Right ventricle myocardium superior (tissue), 1 donor: ENCODE measurements at regions not wholly inside any gene's neighbourhood (a gene's known extent, or its start where the extent isn't known, plus 50 kb on each side); places are given as distances from the start of the nearest gene placed in this dataset.

Experiments
- ATAC-seq: fragments of 200-7000 bp; cut with Tn5 transposase; one replicate; pipeline ENCODE4 v1.9.1; 2020; ENCODE audit warnings: mild to moderate bottlenecking; ENCODE audit not compliant: poor library complexity
- DNase-seq: peaks from one replicate; pipeline ENCODE4 v3.0.0-alpha.2; 2020
- intact Hi-C: fragments of 100-400 bp; cut with DNase I; formaldehyde crosslinking; loops from one replicate; pipeline ENCODE4 v1.11.2; 2022
- donor health status: DM: no; HTN: yes; CAD: no; lungs with severe emphysema.

DNA sequence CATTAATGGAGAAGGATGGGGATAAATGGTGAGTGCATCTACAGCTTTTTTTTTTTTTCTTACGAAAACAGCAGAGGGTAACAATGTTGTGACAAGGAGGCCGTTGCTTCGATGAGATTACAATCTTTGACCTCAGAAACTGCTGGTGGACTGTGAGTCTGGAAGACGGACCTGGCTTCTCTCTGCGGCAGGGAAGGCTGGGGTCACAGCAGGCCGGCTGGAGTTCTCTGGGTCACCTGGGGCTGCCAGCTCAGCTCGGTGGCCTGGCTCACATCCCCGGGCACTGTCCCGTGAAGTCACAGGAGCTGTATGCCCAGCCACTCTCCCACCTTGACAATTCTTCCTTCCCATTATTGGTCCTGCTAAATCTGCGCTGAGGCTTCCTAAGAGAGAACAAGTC is 160.8 kb downstream of the ACKR3 start:
- ATAC-seq (peak; percentile 68), DNase-seq (peak; percentile 69)
- intact Hi-C loops: no loop called here

DNA sequence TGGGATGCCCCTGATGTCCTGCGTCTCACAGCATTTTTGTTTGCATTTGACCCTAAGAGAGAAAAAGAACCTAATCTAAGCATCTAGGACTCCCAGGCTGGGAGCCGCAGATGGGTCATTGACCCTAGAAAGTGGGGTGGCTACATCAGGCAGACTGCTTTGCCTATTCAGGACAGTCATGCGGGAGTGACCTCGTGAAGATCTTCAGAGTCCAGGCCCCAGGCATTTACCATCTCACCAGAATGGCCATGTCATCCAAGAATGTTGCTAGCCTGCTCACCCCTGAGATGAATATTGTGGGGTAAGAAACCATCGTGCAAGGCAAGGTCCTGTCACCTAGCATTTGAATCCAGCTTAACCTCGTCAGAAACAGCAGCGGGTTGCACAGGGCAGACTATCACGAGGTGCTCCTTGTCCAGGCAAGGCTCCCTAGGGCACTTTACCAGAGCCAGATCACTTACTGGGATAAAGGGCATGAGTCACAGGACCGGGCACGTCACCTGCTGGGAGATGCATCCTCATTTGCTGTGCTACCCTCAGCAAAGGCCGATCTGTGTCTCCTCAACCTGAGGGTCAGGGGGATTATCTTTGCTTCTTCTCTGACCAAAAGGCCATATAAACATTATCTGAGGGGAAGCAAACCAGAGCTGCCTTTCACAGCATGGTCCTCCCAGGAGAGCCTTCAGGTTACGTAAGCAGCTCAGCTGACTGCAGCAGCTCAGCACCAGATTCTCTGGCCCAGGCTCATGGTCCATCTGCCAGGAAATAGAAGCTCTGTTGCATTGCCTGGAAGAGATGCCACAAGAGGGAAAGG is 162.3 kb downstream of the ACKR3 start:
- ATAC-seq (peak; percentile 96), DNase-seq (peak; percentile 84)
- intact Hi-C loops: no loop called here

DNA sequence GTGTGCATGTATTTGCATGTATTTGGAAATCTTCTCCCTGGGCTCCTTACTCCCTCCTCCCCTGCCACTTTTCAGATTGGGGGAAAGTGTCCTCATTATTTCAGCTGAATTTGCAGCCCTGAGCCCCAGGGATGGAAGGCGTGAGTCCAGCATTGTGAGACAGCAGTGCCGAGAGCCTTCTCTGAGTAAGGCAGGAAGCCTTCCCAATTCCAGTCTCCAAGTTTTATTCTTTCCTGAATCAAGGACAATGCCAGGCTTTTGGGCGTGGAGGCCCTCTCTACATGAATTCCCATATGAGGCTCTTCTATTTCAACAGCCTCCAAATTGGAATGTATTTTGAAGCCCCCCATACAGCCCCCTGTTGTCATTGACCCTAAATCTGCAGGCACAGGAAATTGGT is 163.5 kb downstream of the ACKR3 start:
- ATAC-seq (peak; percentile 8), DNase-seq (peak; percentile 42)
- intact Hi-C loops: no loop called here

DNA sequence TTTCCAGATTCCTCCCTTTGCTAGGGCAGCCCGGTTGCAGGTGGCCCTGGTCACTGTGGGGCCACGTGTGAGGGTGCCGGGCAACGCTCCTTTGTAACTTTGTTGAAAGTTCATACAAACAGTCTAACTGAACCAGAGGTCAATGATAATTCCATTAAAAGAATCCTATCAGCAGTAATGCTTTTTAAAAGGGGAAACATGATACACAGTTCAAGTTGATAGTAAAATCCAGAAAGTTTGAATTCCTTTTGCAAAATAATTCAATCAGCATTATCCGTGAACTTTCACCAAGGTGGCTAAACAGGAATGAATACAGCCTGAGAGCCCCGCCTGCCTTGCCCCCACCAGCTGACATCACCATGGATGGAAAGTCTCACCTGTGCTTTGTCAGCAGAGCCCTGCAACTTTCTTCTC is 166.2 kb downstream of the ACKR3 start:
- DNase-seq (no peak), ATAC-seq (no peak)
- intact Hi-C loops: no loop called here

GRCh38 chr2:236738030-236738429 is 168.4 kb downstream of the ACKR3 start:
- DNase-seq: no peak
- no peak for ATAC-seq
- intact Hi-C loops: no loop called here

DNA sequence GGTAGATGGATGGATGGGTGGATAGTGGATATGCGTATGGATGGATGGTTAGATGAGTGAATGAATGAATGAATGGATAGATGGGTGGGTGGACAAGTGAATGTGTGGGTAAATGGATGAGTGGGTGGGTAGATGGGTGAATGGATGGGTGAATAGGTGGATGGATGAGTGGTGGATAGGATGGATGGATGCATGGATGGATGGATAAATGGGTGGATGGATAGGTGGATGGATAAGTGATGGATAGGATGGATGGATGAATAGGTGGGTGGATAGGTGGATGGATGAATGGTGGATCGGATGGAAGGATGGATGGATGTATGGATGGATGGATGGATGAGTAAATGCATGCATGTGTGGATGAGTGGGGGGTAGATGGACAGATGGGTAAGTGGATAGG is 169.3 kb downstream of the ACKR3 start:
- intact Hi-C loops: no loop called here
- ATAC-seq (no peak), DNase-seq (no peak)

GRCh38 chr2:236739663-236740062 is 170.0 kb downstream of the ACKR3 start:
- ATAC-seq: no peak

DNA sequence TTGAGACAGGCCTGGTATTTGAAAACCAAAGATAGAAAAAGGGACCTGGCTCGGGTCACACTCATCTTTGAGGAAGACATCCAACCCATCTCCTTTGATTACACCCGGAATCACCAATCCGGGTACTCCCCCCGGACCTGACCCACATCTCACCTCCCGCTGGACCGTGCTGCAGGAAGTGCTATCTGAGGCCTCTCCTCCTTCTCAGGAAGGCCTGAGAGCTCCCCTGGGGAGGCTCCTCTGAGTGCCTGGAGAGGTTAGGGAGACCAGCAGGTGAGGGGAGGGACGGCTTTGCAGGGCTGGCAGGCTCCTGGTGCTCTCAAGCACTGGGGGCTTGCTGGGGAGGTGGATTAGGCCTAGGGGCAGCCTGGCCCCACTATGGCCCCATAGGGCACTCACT is 170.9 kb downstream of the ACKR3 start:
- no peak for ATAC-seq
- no peak for DNase-seq
- intact Hi-C loops: no loop called here

More at GRCh38 chr2:236739663-236740062, 170.0 kb downstream of the ACKR3 start:
- intact Hi-C loops: no loop called here
- DNase-seq: no peak

DNA sequence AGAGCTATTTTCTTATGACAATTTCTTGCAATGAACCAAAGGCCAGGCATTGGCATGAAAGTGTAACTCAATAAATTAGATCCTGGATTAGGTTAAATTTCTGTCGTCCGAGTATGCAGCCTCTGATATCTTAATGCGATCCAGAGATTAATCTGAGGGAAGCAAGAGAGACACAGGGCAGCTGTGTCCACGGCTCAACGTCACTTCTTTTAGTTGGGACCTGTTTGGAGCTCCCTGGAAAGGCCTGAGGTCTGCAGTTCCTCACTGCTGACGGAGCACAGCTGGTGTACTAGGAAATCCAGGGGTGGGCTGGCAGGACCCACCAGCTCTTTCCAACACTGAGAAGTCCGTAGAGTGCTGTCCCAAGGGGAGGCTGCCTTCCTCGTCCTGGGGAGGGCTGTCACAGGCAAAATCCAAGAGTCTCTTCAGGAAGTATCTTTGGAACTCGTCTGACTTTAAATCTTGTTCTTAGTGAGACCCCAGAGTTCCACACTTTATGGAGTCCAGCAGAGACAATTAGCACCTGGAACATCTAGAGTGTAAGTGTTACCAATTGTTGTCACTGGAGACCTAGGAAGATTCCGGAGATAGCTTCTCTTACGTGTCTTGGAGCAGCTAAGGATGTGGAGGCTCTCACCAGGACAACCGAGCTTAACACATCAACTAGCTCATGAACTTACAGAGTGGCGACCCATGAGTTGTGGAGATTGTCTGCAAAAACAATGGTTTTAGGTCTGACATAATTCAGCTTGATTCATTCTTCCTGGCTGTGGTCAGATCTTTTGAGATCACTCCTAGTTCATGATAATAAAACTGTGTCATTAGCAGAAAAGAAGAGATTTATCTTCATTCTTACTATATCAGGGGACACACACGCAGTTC is 173.7 kb downstream of the ACKR3 start:
- ATAC-seq: peak; percentile 25

GRCh38 chr2:236743921-236744280 is 174.3 kb downstream of the ACKR3 start:
- ATAC-seq (no peak), DNase-seq (no peak)
- intact Hi-C loops: no loop called here

More for the DNA sequence above, 173.7 kb downstream of the ACKR3 start:
- no peak for DNase-seq
- intact Hi-C loops: no loop called here

GRCh38 chr2:236744281-236744705 is 174.7 kb downstream of the ACKR3 start:
- ATAC-seq (no peak), DNase-seq (no peak)
- intact Hi-C loops: no loop called here

DNA sequence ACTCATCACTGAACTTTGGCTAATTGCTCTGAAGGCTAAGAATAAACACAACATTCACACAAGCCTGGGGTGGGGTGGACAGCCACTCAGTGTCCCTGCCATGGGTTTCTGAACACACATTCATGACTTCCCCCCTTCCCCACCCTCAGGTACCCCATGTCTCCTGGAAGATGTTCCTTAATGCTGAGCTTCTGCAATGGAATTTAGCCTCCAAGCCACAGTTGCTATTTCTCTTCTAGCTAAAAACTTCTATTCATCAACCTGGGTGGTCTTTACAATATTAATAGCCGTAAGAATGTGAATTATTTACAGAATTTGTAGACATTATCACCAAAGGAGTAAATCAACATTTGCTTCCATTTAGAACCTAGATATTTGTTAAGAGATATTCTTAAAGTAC is 175.1 kb downstream of the ACKR3 start:
- ATAC-seq: no peak
- no peak for DNase-seq

DNA sequence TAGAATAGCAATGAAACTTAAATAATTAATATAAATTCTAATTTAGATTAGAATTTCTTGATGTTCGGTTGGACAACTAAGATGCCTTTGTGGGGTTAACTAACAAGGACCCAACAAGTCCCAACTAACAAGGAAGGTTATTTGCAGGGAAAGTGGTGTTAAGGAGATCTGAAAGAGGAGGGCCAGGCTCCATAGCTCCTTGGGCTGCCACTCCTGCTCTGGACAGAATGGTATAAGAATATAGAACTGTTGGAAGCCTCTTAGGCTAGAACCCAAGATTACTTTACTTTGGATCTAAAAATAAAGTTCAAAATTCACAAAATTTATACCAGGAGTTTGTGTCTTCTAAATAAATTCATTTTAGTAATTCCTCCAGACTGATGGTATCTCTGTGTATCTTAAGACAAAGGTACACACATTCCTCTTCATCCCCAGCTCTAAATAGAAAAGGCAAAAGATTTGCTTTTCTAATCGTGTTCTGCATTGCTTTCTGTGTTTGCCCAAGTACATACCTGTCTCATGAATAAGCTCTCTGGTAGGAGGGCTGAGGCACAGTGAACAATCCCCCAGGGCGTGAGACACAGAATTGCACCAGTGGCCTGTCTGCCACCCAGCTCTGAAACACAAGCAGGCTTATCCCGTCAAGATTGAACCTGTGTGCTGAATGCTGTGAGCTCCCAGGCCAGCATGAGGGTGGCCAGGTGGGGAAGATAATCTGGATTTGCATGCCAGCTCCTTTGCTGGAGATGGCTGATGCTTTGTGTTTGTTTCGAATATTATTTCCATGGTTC is 176.0 kb downstream of the ACKR3 start:
- ATAC-seq (no peak), DNase-seq (no peak)
- intact Hi-C loops: no loop called here

More for the DNA sequence above, 175.1 kb downstream of the ACKR3 start:
- intact Hi-C loops: no loop called here

DNA sequence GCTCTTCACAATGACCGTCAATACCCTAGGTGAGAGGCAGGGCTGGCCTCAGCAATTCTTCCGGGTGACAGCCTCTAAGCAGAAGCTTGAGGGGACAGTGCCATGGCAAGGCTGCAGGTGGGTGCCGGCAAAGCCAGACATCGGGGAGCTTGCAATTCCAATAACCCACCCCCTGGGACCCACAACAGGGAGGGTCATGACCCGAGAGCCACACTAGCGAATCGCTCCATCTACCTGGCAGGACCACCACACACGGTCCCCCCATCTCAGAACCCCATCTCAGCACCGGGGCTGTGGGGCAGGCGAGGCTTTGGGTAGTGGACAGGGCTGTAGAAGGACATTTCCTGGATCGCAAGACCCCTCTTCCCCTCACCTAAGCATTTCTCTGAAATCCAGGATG is 177.2 kb downstream of the ACKR3 start:
- ATAC-seq (no peak), DNase-seq (no peak)
- intact Hi-C loops: no loop called here

- DNase-seq: no peak
- no peak for ATAC-seq
- intact Hi-C loops: no loop called here
Observed at GRCh38 chr2:236747426-236747825, 177.8 kb downstream of the ACKR3 start.

DNA sequence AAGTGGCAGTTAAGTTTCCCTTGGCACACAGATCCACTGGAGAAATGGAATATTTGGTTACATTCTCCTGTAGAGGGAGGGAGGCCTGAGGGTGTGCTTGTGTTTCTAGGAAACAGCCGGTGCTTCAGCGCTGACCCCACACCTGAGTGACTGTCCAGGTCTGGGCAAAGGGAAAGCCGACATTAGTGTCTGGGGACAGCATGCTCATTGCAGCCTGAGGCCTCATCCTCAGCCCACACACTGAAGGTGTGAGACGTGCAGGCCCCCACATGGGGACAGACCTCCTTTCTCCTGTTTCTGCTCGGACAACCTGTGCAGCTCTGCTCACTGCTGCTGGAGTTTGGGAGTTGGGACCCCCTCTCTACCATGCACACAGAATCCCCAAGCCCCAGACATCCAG is 178.3 kb downstream of the ACKR3 start:
- intact Hi-C loops: no loop called here
- ATAC-seq: no peak
- DNase-seq: no peak

DNA sequence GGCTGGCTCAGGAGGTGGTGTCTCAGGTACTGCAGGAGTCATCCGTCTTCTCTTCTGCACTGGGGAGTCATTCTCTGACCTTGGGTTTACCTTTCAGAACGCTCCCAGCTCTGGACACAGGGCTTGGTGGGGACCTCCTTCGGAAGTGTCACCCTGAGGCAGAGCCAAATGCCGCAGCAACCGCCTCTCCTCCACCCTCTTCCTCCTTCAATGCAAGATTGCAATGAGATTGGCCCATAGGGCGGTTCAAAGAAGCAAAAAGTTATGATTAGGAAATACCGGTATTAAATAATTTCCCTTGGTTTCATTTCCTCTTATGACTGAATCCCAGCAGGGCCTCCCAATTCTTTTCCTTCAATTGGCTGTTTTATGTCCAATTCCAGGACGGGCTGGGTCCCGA is 178.8 kb downstream of the ACKR3 start:
- peak; percentile 68 for ATAC-seq
- DNase-seq: peak; percentile 61

DNA sequence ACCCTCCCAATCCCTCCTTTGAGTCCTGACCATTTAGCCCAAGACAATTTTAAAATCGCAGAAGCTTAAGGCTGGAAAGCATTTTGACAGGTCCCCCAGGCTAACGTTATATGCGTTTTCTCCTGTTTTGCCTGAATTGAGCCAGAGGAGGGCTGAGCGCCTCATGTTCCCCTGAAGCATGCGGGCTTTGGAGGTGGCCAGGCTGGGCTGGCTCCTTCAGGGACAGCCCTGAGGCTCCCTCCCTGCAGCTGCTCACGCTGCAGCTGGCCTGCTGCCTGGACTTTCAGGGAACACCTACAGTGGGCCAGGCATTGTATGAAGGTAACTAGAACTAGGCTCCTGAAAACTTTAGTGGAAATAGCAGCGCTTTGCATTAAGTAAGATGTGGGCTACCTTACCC is 179.2 kb downstream of the ACKR3 start:
- intact Hi-C loops: no loop called here
- peak; percentile 78 for ATAC-seq
- DNase-seq: peak; percentile 60

More for the DNA sequence above, 178.8 kb downstream of the ACKR3 start:
- intact Hi-C loops: no loop called here

DNA sequence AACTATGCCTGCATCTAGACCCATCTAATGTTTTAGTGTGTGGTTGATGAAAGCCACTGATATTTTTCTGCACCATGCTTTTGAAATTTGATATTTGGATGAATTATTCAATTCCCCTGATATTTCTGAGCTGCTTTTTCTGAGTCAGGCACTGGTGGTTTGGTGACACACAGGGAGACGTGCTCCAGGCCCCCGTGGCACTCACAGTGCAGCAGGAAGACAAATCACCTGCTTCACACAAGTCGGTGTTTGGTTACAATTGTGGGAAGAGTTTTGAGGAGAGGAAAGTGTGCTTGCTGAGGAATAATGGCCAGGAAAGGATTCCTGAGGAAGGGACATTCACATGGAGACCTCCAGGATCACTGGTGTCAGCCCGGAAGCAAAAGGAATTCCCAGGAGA is 179.7 kb downstream of the ACKR3 start:
- intact Hi-C loops: no loop called here
- ATAC-seq: no peak
- DNase-seq: no peak
